Skeletal muscle satellite cell (primary cell): ENCODE measurements at regions not wholly inside any gene's neighbourhood (a gene's known extent, or its start where the extent isn't known, plus 50 kb on each side); places are given as distances from the start of the nearest gene placed in this dataset.

ENCODE experiments used
- H3K27me3 ChIP-seq: 2 replicates; pipeline ENCODE4 v1.7.0; 2013; ENCODE audit warnings: low read length; ENCODE audit not compliant: control insufficient read depth, insufficient read depth
- H3K36me3 ChIP-seq: 2 replicates; pipeline ENCODE4 v1.7.0; 2013; ENCODE audit warnings: mild to moderate bottlenecking, control low read depth, low read length; ENCODE audit not compliant: insufficient read depth
- H3K4me1 ChIP-seq: 2 replicates; pipeline ENCODE4 v1.7.0; 2013; ENCODE audit warnings: low read length; ENCODE audit not compliant: control insufficient read depth, insufficient read depth
- H3K4me2 ChIP-seq: 2 replicates; pipeline ENCODE4 v1.7.0; 2013; ENCODE audit warnings: mild to moderate bottlenecking, low read length
- H3K4me3 ChIP-seq: 2 replicates; pipeline ENCODE4 v1.7.0; 2013; ENCODE audit warnings: low read length
- H3K9ac ChIP-seq: 2 replicates; pipeline ENCODE4 v1.7.0; 2013; ENCODE audit warnings: mild to moderate bottlenecking, low read depth, low read length, moderate library complexity
- H3K9me3 ChIP-seq: replicated peaks from 2 replicates; pipeline ENCODE4 v1.7.0; 2013; ENCODE audit warnings: mild to moderate bottlenecking, control low read depth, low read length

- Histone ChIP-seq H3K9ac (no peak overlapping the region), H3K4me3 (no peak overlapping the region), H3K27me3 (peaks cover 19% of the 10 kb centered on the region)
Measured at GRCh38 chrX:40303256-40304077, 205.7 kb upstream of the BCOR start.

GRCh38 chrX:40300286-40300890, 202.6 kb upstream of the BCOR start:
- Histone ChIP-seq H3K4me2 (no peak overlapping the region), H3K36me3 (no peaks in the 10 kb centered on the region), H3K27me3 (peaks cover 18% of the 10 kb centered on the region), H3K4me1 (no peaks in the 10 kb centered on the region), H3K4me3 (no peak overlapping the region), H3K9ac (no peak overlapping the region), H3K9me3 (no peaks in the 10 kb centered on the region)

More at GRCh38 chrX:40303256-40304077, 205.7 kb upstream of the BCOR start:
- Histone ChIP-seq H3K9me3 (no peaks in the 10 kb centered on the region), H3K4me1 (no peaks in the 10 kb centered on the region), H3K36me3 (no peaks in the 10 kb centered on the region), H3K4me2 (no peak overlapping the region)

- Histone ChIP-seq H3K4me2 (no peak overlapping the region), H3K4me1 (no peaks in the 10 kb centered on the region), H3K9me3 (no peaks in the 10 kb centered on the region), H3K36me3 (no peaks in the 10 kb centered on the region), H3K4me3 (no peak overlapping the region), H3K27me3 (peaks cover 18% of the 10 kb centered on the region), H3K9ac (no peak overlapping the region)
Measured at GRCh38 chrX:40299641-40300046, 201.9 kb upstream of the BCOR start.

GRCh38 chrX:40298572-40299479, 201.1 kb upstream of the BCOR start:
- Histone ChIP-seq H3K9ac (no peak overlapping the region), H3K9me3 (no peaks in the 10 kb centered on the region), H3K4me3 (no peak overlapping the region), H3K4me2 (no peak overlapping the region), H3K27me3 (peaks cover 18% of the 10 kb centered on the region), H3K4me1 (no peaks in the 10 kb centered on the region), H3K36me3 (no peaks in the 10 kb centered on the region)

- H3K4me1 ChIP-seq: no peaks in the 10 kb centered on the region
Measured at GRCh38 chrX:40298069-40298468, 200.3 kb upstream of the BCOR start.

GRCh38 chrX:40291553-40291952, 193.8 kb upstream of the BCOR start:
- Histone ChIP-seq H3K36me3 (no peaks in the 10 kb centered on the region), H3K9me3 (no peaks in the 10 kb centered on the region), H3K27me3 (peaks cover 6% of the 10 kb centered on the region), H3K9ac (no peak overlapping the region), H3K4me2 (no peak overlapping the region), H3K4me3 (no peak overlapping the region), H3K4me1 (no peaks in the 10 kb centered on the region)

More at GRCh38 chrX:40298069-40298468, 200.3 kb upstream of the BCOR start:
- Histone ChIP-seq H3K36me3 (no peaks in the 10 kb centered on the region), H3K4me3 (no peak overlapping the region), H3K9me3 (no peaks in the 10 kb centered on the region), H3K27me3 (peaks cover 18% of the 10 kb centered on the region), H3K9ac (no peak overlapping the region), H3K4me2 (no peak overlapping the region)

- Histone ChIP-seq H3K9me3 (no peaks in the 10 kb centered on the region), H3K4me1 (no peaks in the 10 kb centered on the region), H3K4me3 (no peak overlapping the region), H3K27me3 (peaks cover 6% of the 10 kb centered on the region), H3K4me2 (no peak overlapping the region), H3K36me3 (no peaks in the 10 kb centered on the region), H3K9ac (no peak overlapping the region)
Measured at GRCh38 chrX:40290517-40290916, 192.8 kb upstream of the BCOR start.

- no peaks in the 10 kb centered on the region for H3K36me3 ChIP-seq
Measured at GRCh38 chrX:40285876-40286275, 188.1 kb upstream of the BCOR start.

GRCh38 chrX:40284852-40285251, 187.1 kb upstream of the BCOR start:
- no peak overlapping the region for H3K4me3 ChIP-seq
- no peaks in the 10 kb centered on the region for H3K9me3 ChIP-seq
- H3K9ac ChIP-seq: no peak overlapping the region
- H3K4me1 ChIP-seq: no peaks in the 10 kb centered on the region
- peaks cover 13% of the 10 kb centered on the region for H3K27me3 ChIP-seq
- H3K4me2 ChIP-seq: no peak overlapping the region
- H3K36me3 ChIP-seq: no peaks in the 10 kb centered on the region

More at GRCh38 chrX:40285876-40286275, 188.1 kb upstream of the BCOR start:
- H3K9me3 ChIP-seq: no peaks in the 10 kb centered on the region
- H3K4me3 ChIP-seq: no peak overlapping the region
- no peak overlapping the region for H3K4me2 ChIP-seq
- H3K9ac ChIP-seq: no peak overlapping the region
- peaks cover 20% of the 10 kb centered on the region for H3K27me3 ChIP-seq
- no peaks in the 10 kb centered on the region for H3K4me1 ChIP-seq

GRCh38 chrX:40283981-40284380, 186.2 kb upstream of the BCOR start:
- Histone ChIP-seq H3K9me3 (no peaks in the 10 kb centered on the region), H3K4me3 (no peak overlapping the region), H3K9ac (no peak overlapping the region), H3K36me3 (no peaks in the 10 kb centered on the region), H3K27me3 (peaks cover 13% of the 10 kb centered on the region), H3K4me1 (no peaks in the 10 kb centered on the region), H3K4me2 (no peak overlapping the region)

- H3K36me3 ChIP-seq: no peaks in the 10 kb centered on the region
- no peak overlapping the region for H3K9ac ChIP-seq
- no peaks in the 10 kb centered on the region for H3K9me3 ChIP-seq
- H3K27me3 ChIP-seq: peaks cover 13% of the 10 kb centered on the region
- no peak overlapping the region for H3K4me2 ChIP-seq
- no peaks in the 10 kb centered on the region for H3K4me1 ChIP-seq
- no peak overlapping the region for H3K4me3 ChIP-seq
Measured at GRCh38 chrX:40282946-40283660, 185.3 kb upstream of the BCOR start.
